ENCODE measurements at regions not wholly inside any gene's neighbourhood (a gene's known extent, or its start where the extent isn't known, plus 50 kb on each side); places are given as distances from the start of the nearest gene placed in this dataset.

- no peak overlapping the region for H3K27ac ChIP-seq
- DNase-seq (ENCODE audit: low spot score) = no peak
- TF ChIP-seq CTCF (conservative IDR thresholded peaks at IDR 0.05; ENCODE audit: low read depth) = no peak
- ChIA-PET CTCF (interaction anchor here (0.6 kb wide), 1 partner anchor 136 kb away, joined by 3 read pairs; no protein-coding TSS in a partner anchor), POLR2A (ENCODE audit: low non-redundant PET) (no interaction called here)
Measured at GRCh38 chr12:89862511-89863445, 154.1 kb upstream of the ATP2B1 start.

GRCh38 chr12:89861086-89861485, 152.4 kb upstream of the ATP2B1 start:
- H3K27ac ChIP-seq = no peak overlapping the region
- POLR2A ChIA-PET (ENCODE audit: low non-redundant PET) = no interaction called here
- no peak for DNase-seq (ENCODE audit: low spot score)
- TF ChIP-seq CTCF (conservative IDR thresholded peaks at IDR 0.05; ENCODE audit: low read depth) = no peak
- CTCF ChIA-PET = no interaction called here

- H3K27ac ChIP-seq = no peak overlapping the region
- CTCF ChIA-PET = interaction anchor here (0.7 kb wide), 2 partner anchors 65 to 693 kb away, joined by 3 to 4 read pairs; no protein-coding TSS in a partner anchor
- no peak for DNase-seq (ENCODE audit: low spot score)
- POLR2A ChIA-PET (ENCODE audit: low non-redundant PET) = no interaction called here
- no peak for TF ChIP-seq CTCF (conservative IDR thresholded peaks at IDR 0.05; ENCODE audit: low read depth)
Measured at GRCh38 chr12:89859508-89860220, 151.0 kb upstream of the ATP2B1 start.

GRCh38 chr12:89858718-89859117, 150.1 kb upstream of the ATP2B1 start:
- no peak overlapping the region for H3K27ac ChIP-seq

GRCh38 chr12:89857652-89858274, 149.1 kb upstream of the ATP2B1 start:
- H3K27ac ChIP-seq = no peak overlapping the region
- ChIA-PET POLR2A (ENCODE audit: low non-redundant PET) (no interaction called here), CTCF (no interaction called here)
- TF ChIP-seq CTCF (conservative IDR thresholded peaks at IDR 0.05; ENCODE audit: low read depth) = no peak
- DNase-seq (ENCODE audit: low spot score) = no peak

More at GRCh38 chr12:89858718-89859117, 150.1 kb upstream of the ATP2B1 start:
- POLR2A ChIA-PET (ENCODE audit: low non-redundant PET) = no interaction called here
- CTCF ChIA-PET = no interaction called here
- DNase-seq (ENCODE audit: low spot score) = no peak
- TF ChIP-seq CTCF (conservative IDR thresholded peaks at IDR 0.05; ENCODE audit: low read depth) = no peak

GRCh38 chr12:89856431-89856830, 147.8 kb upstream of the ATP2B1 start:
- CTCF ChIA-PET = no interaction called here
- no peak overlapping the region for H3K27ac ChIP-seq
- peak; percentile 9 for DNase-seq (ENCODE audit: low spot score)
- POLR2A ChIA-PET (ENCODE audit: low non-redundant PET) = no interaction called here
- TF ChIP-seq CTCF (conservative IDR thresholded peaks at IDR 0.05; ENCODE audit: low read depth) = no peak
